ENCODE measurements at regions not wholly inside any gene's neighbourhood (a gene's known extent, or its start where the extent isn't known, plus 50 kb on each side); places are given as distances from the start of the nearest gene placed in this dataset.

GRCh38 chr3:28677581-28677980 is 329.0 kb upstream of the AZI2 start:
- H2AFZ ChIP-seq (ENCODE audit: low read depth, low read length, poor library complexity, severe bottlenecking): no peak overlapping the region
- CTCF ChIA-PET: interaction anchor here (1.2 kb wide), 1 partner anchor 10 kb away, joined by 5 read pairs; no protein-coding TSS in a partner anchor
- no peaks in the 10 kb centered on the region for H3K36me3 ChIP-seq (ENCODE audit: control insufficient read depth in 1 of 2, insufficient read depth in 2 of 2, low read length in 2 of 2)
- no peak overlapping the region for H3K27ac ChIP-seq (ENCODE audit: low read depth, low read length)
- POLR2A ChIA-PET: no interaction called here
- H3K9ac ChIP-seq (ENCODE audit: low read length): no peak overlapping the region
- H4K20me1 ChIP-seq (ENCODE audit: insufficient read depth): no peaks in the 10 kb centered on the region
- DNase-seq (ENCODE audit: low read depth, low spot score) (no peak), ATAC-seq (no peak)
- H3K4me1 ChIP-seq (ENCODE audit: control insufficient read depth in 1 of 2, insufficient read depth in 2 of 2, low read length in 2 of 2): no peaks in the 10 kb centered on the region
- BruUV-seq (replicated peaks): no TSS peak
- H3K4me2 ChIP-seq (ENCODE audit: low read length): no peak overlapping the region
- no peaks in the 10 kb centered on the region for H3K9me2 ChIP-seq (ENCODE audit: insufficient read depth)
- no peaks in the 10 kb centered on the region for H3K9me3 ChIP-seq (ENCODE audit: control insufficient read depth in 1 of 2, insufficient read depth in 1 of 2, low read depth in 1 of 2, low read length in 2 of 2)
- no peak for TF ChIP-seq EZH2phosphoT487 (IDR thresholded peaks at IDR 0.05; ENCODE audit: borderline replicate concordance)
- TF ChIP-seq POLR2AphosphoS5 (IDR thresholded peaks at IDR 0.05; ENCODE audit: low read depth, low read length): no peak
- no peak for TF ChIP-seq SRF (IDR thresholded peaks at IDR 0.05; ENCODE audit: low read depth)
- intact Hi-C loops (cut with micrococcal nuclease): no loop called here
- H3K4me3 ChIP-seq (replicated peaks in 1 of 2; ENCODE audit: low read depth in 1 of 2, low read length in 2 of 2): no peak overlapping the region
- H3K27me3 ChIP-seq (ENCODE audit: insufficient read depth, low read length): peaks cover 7% of the 10 kb centered on the region; the same call in 1 of the 2 replicates
- no peaks in the 10 kb centered on the region for H3K79me2 ChIP-seq (ENCODE audit: insufficient read depth, low read length)
- RAD21 ChIA-PET (ENCODE audit: low non-redundant PET in 1 of 2, low total read pairs in 2 of 2, uncharacterized antibody in 2 of 2, unreplicated experiment in 2 of 2): no interaction called here

GRCh38 chr3:28678086-28678485 is 329.5 kb upstream of the AZI2 start:
- H3K4me3 ChIP-seq (replicated peaks in 1 of 2; ENCODE audit: low read depth in 1 of 2, low read length in 2 of 2): no peak overlapping the region
- no peak overlapping the region for H3K9ac ChIP-seq (ENCODE audit: low read length)
- ATAC-seq (no peak), DNase-seq (ENCODE audit: low read depth, low spot score) (no peak)
- no peak overlapping the region for H3K4me2 ChIP-seq (ENCODE audit: low read length)
- H3K9me2 ChIP-seq (ENCODE audit: insufficient read depth): no peaks in the 10 kb centered on the region
- RAD21 ChIA-PET (ENCODE audit: low non-redundant PET in 1 of 2, low total read pairs in 2 of 2, uncharacterized antibody in 2 of 2, unreplicated experiment in 2 of 2): no interaction called here
- H3K79me2 ChIP-seq (ENCODE audit: insufficient read depth, low read length): no peaks in the 10 kb centered on the region
- H3K27me3 ChIP-seq (ENCODE audit: insufficient read depth, low read length): 0 out of 2 replicates have a peak, but pooled peaks cover 4% of the 10 kb centered on the region
- H2AFZ ChIP-seq (ENCODE audit: low read depth, low read length, poor library complexity, severe bottlenecking): no peak overlapping the region
- intact Hi-C loops (cut with micrococcal nuclease): no loop called here
- H3K4me1 ChIP-seq (ENCODE audit: control insufficient read depth in 1 of 2, insufficient read depth in 2 of 2, low read length in 2 of 2): no peaks in the 10 kb centered on the region
- TF ChIP-seq POLR2A (IDR thresholded peaks at IDR 0.05; ENCODE audit: borderline replicate concordance, extremely low read depth, insufficient read depth, insufficient read length): no peak
- TF ChIP-seq ATF3 (IDR thresholded peaks at IDR 0.05): no peak
- TF ChIP-seq CEBPB (IDR thresholded peaks at IDR 0.05; ENCODE audit: low read depth): no peak
- TF ChIP-seq SIN3A (IDR thresholded peaks at IDR 0.05; ENCODE audit: low read depth): no peak
- no peak for TF ChIP-seq TCF7L2 (IDR thresholded peaks at IDR 0.05; ENCODE audit: borderline replicate concordance, extremely low read depth, insufficient read depth, insufficient read length)
- no peak for TF ChIP-seq JUND (IDR thresholded peaks at IDR 0.05)
- no peak for TF ChIP-seq EGR1 (IDR thresholded peaks at IDR 0.05; ENCODE audit: low read depth)
- no peak for TF ChIP-seq YY1 (IDR thresholded peaks at IDR 0.05; ENCODE audit: extremely low read depth, insufficient replicate concordance, low read depth, low read length)
- TF ChIP-seq SP1 (IDR thresholded peaks at IDR 0.05; ENCODE audit: low read depth): no peak
- TF ChIP-seq ELF1 (IDR thresholded peaks at IDR 0.05; ENCODE audit: borderline replicate concordance, low read depth): no peak
- no peaks in the 10 kb centered on the region for H3K9me3 ChIP-seq (ENCODE audit: control insufficient read depth in 1 of 2, insufficient read depth in 1 of 2, low read depth in 1 of 2, low read length in 2 of 2)
- H3K36me3 ChIP-seq (ENCODE audit: control insufficient read depth in 1 of 2, insufficient read depth in 2 of 2, low read length in 2 of 2): no peaks in the 10 kb centered on the region
- no TSS peak for BruUV-seq (replicated peaks)
- no peak overlapping the region for H3K27ac ChIP-seq (ENCODE audit: low read depth, low read length)
- POLR2A ChIA-PET: no interaction called here
- CTCF ChIA-PET: interaction anchor here (1.2 kb wide), 1 partner anchor 10 kb away, joined by 5 read pairs; no protein-coding TSS in a partner anchor
- no peaks in the 10 kb centered on the region for H4K20me1 ChIP-seq (ENCODE audit: insufficient read depth)

Measured in HCT116 (cell line).